ENCODE measurements at regions not wholly inside any gene's neighbourhood (a gene's known extent, or its start where the extent isn't known, plus 50 kb on each side); places are given as distances from the start of the nearest gene placed in this dataset.

GRCh38 chr1:14443164-14443787 lies 155.2 kb upstream of the KAZN start:
- Histone ChIP-seq H3K4me1 (ENCODE audit: control insufficient read depth, low read length) (no peaks in the 10 kb centered on the region), H3K27me3 (ENCODE audit: control insufficient read depth, low read length) (no peaks in the 10 kb centered on the region), H3K27ac (ENCODE audit: low read depth, low read length) (no peak overlapping the region), H3K79me2 (ENCODE audit: control insufficient read depth, low read length) (no peaks in the 10 kb centered on the region), H3K9me2 (replicated peaks; ENCODE audit: control insufficient read depth, low read length) (no peaks in the 10 kb centered on the region), H4K20me1 (ENCODE audit: control insufficient read depth, insufficient read depth, low read depth, low read length) (no peaks in the 10 kb centered on the region), H3K4me2 (ENCODE audit: low read length) (no peak overlapping the region), H3K9me3 (ENCODE audit: control insufficient read depth, insufficient read depth, low read length) (no peaks in the 10 kb centered on the region), H3F3A (ENCODE audit: control insufficient read depth, insufficient read depth) (no peaks in the 10 kb centered on the region), H3K36me3 (ENCODE audit: control insufficient read depth, low read length) (no peaks in the 10 kb centered on the region), H3K4me3 (ENCODE audit: low read length) (no peak overlapping the region)
- TF ChIP-seq CTCF (IDR thresholded peaks at IDR 0.05; ENCODE audit: low read depth, low read length, poor library complexity, severe bottlenecking) (no peak), EZH2phosphoT487 (IDR thresholded peaks at IDR 0.05; ENCODE audit: borderline replicate concordance, low read length) (no peak)

- Histone ChIP-seq H4K20me1 (ENCODE audit: control insufficient read depth, insufficient read depth, low read depth, low read length) (no peaks in the 10 kb centered on the region), H3K27ac (ENCODE audit: low read depth, low read length) (no peak overlapping the region), H3K4me1 (ENCODE audit: control insufficient read depth, low read length) (no peaks in the 10 kb centered on the region), H3K9me2 (replicated peaks; ENCODE audit: control insufficient read depth, low read length) (no peaks in the 10 kb centered on the region), H3K79me2 (ENCODE audit: control insufficient read depth, low read length) (no peaks in the 10 kb centered on the region), H3K27me3 (ENCODE audit: control insufficient read depth, low read length) (no peaks in the 10 kb centered on the region), H3F3A (ENCODE audit: control insufficient read depth, insufficient read depth) (no peaks in the 10 kb centered on the region), H3K4me2 (ENCODE audit: low read length) (no peak overlapping the region), H3K4me3 (ENCODE audit: low read length) (no peak overlapping the region), H3K9me3 (ENCODE audit: control insufficient read depth, insufficient read depth, low read length) (no peaks in the 10 kb centered on the region), H3K36me3 (ENCODE audit: control insufficient read depth, low read length) (no peaks in the 10 kb centered on the region)
- TF ChIP-seq CTCF (IDR thresholded peaks at IDR 0.05; ENCODE audit: low read depth, low read length, poor library complexity, severe bottlenecking): no peak
- TF ChIP-seq EZH2phosphoT487 (IDR thresholded peaks at IDR 0.05; ENCODE audit: borderline replicate concordance, low read length): no peak
These were observed 147.3 kb upstream of the KAZN start for GRCh38 chr1:14451217-14451616.

GRCh38 chr1:14452551-14452950 lies 145.9 kb upstream of the KAZN start:
- no peaks in the 10 kb centered on the region for H3K4me1 ChIP-seq (ENCODE audit: control insufficient read depth, low read length)
- H3K4me3 ChIP-seq (ENCODE audit: low read length): no peak overlapping the region
- no peak overlapping the region for H3K27ac ChIP-seq (ENCODE audit: low read depth, low read length)
- H3K79me2 ChIP-seq (ENCODE audit: control insufficient read depth, low read length): no peaks in the 10 kb centered on the region
- TF ChIP-seq CTCF (IDR thresholded peaks at IDR 0.05; ENCODE audit: low read depth, low read length, poor library complexity, severe bottlenecking) (no peak), EZH2phosphoT487 (IDR thresholded peaks at IDR 0.05; ENCODE audit: borderline replicate concordance, low read length) (no peak)
- no peaks in the 10 kb centered on the region for H3K9me3 ChIP-seq (ENCODE audit: control insufficient read depth, insufficient read depth, low read length)
- no peaks in the 10 kb centered on the region for H4K20me1 ChIP-seq (ENCODE audit: control insufficient read depth, insufficient read depth, low read depth, low read length)
- H3K27me3 ChIP-seq (ENCODE audit: control insufficient read depth, low read length): no peaks in the 10 kb centered on the region
- H3K9me2 ChIP-seq (replicated peaks; ENCODE audit: control insufficient read depth, low read length): no peaks in the 10 kb centered on the region
- H3K36me3 ChIP-seq (ENCODE audit: control insufficient read depth, low read length): no peaks in the 10 kb centered on the region
- H3K4me2 ChIP-seq (ENCODE audit: low read length): no peak overlapping the region
- H3F3A ChIP-seq (ENCODE audit: control insufficient read depth, insufficient read depth): no peaks in the 10 kb centered on the region

Data from DOHH2 (cell line).